HEK293T (cell line): ENCODE measurements at regions not wholly inside any gene's neighbourhood (a gene's known extent, or its start where the extent isn't known, plus 50 kb on each side); places are given as distances from the start of the nearest gene placed in this dataset.

Experiments
- BHLHE40 ChIP-seq: fragments of 450-650 bp; IDR thresholded peaks from 2 replicates; pipeline ENCODE4 v1.6.1; 2016; ENCODE audit warnings: mild to moderate bottlenecking, moderate library complexity, borderline replicate concordance
- SP1 ChIP-seq: fragments of 450-650 bp; IDR thresholded peaks from 2 replicates; pipeline ENCODE4 v1.6.1; 2017

DNA sequence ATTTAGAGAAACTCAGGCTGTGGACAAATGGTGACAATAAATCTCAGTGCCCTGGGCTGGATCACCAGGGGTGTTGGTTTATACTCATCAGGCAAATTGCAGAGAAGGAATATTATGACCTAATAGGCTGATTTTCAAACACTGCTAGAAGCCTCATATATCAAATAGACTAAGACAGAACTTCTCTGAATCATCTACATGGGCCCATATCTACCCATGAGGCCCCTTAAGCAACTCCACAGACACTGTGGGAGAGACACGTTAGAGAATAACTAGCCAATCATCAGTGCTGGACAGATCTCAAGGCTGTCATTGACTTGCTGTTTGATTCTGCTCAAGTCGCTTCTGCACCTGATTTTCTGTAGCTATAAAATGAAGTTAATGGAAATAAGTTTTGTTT, 545.8 kb downstream of the SOX6 start:
- TF ChIP-seq BHLHE40 = no peak
- TF ChIP-seq SP1 = no peak
